SK-N-DZ (cell line): ENCODE measurements at regions not wholly inside any gene's neighbourhood (a gene's known extent, or its start where the extent isn't known, plus 50 kb on each side); places are given as distances from the start of the nearest gene placed in this dataset.
"Not testable (repeated sequence)": the region's sequence is repeated elsewhere in the genome, so short reads cannot be mapped to it uniquely, and the experiment has no call there.

Experiments
- DNase-seq: peaks from one replicate; pipeline ENCODE4 v3.0.0-alpha.2; 2015; ENCODE audit warnings: low spot score

GRCh38 chr7:115289971-115290370 lies 368.1 kb downstream of the MDFIC start:
- DNase-seq: no peak

- DNase-seq: no peak
Observed at GRCh38 chr7:115276791-115277190, 354.9 kb downstream of the MDFIC start.

- not testable (repeated sequence) for DNase-seq
Observed at GRCh38 chr7:115273855-115274254, 352.0 kb downstream of the MDFIC start.

DNA sequence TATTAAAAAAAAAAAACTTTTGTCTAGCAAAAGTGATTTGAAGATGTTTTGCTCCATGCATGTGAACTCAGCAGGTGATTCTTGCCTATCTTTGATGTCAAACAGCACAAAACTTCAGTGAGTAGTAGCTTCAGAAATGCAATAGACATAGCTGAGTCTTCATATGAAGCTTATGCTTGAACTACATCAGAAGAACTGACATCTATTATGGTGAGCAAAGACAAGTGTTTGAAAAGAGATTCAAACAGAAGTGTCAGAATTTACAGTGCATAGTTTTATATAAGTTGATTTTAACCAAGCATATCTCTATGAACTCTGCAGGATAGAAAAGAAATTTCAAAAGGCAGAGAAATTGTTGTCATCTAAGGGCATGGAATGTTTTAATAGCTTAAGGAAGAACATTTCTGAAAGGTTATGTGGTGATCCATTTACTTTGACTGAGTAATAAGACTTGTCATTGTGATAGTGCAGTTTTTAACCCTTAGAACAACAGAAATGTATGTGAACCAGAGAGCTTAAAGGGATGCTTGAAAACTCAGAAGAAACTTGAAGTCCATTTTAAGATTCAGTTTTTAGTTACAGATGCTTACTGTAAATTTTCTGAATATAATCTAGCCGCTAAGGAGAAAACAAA lies 351.4 kb downstream of the MDFIC start:
- DNase-seq: no peak

GRCh38 chr7:115271332-115272235 lies 349.7 kb downstream of the MDFIC start:
- DNase-seq: no peak

DNA sequence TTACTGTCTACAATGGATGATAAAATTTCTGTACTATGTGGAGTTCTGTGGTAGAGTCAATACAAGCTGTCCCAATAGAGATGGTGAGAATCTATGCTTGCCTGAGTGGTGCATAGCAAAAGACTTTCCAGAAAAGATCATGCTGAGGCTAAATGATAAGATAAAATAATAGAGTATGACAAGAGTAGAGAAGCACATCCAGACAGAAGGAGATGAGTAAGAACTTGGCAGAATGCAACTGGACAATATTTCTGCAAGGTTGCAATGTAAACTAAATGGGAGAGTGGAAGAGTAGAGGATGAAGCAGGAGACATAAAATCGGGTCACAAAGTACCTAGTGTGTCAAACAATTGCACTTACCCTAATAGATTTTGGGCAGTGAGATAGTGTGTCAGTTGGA lies 347.6 kb downstream of the MDFIC start:
- DNase-seq: no peak

GRCh38 chr7:115267503-115267902 lies 345.6 kb downstream of the MDFIC start:
- DNase-seq: no peak

DNA sequence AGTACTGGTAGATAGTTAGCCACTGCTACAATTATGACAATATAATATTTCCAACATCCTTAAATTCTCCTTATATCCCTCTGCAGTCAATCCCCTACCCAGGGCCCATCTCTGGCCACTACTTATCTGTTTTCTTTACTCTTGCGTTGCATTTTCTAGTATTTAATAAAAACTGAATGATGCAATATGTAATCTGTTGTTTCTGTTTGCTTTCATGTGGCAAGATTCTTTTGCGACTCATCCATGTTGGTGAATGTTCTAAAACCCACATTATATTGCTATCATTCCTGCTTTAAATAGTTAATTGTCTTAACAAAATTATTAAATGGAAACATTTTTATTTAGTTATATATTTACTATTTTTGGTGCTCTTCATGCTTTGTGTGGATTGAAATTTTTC lies 338.5 kb downstream of the MDFIC start:
- DNase-seq: no peak

DNA sequence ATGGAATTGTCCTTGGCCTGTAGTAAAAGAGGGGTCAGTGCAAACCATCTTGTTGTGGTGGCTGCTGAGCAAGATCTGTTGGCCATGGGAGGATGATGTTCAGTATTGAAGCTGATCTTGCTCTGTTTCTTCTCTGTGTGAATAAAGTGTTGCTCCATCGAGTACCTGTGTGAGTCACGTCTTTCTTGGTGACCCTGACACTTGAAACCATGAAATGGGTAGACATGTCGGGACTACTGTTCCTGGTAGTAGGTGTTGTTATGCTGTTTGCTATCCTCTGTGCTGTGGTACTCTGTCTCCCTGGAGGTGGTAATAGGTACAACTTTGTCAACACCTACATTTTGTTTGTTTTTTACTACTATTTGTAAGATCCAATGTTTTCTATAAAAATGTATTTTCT lies 330.6 kb downstream of the MDFIC start:
- no peak for DNase-seq

- DNase-seq: no peak
Observed at GRCh38 chr7:115249080-115249479, 327.2 kb downstream of the MDFIC start.

DNA sequence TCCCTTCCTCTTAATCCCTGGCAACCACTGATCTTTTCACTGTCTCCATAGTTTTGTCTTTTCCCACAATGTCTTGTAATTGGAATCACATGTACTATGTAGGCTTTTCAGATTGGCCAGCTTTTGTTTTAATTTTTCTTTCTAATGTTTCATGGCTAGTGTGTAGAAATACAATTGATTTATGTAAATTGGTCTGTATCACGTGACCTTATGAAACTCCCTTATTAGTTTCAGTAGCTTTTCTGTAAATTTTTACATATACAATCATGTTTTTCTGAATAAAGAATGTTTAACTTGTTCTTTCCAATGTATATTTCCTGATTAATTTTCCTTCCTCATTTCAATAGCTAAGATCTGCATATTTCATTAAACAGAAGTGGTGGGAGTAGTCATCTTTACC lies 319.3 kb downstream of the MDFIC start:
- DNase-seq: no peak

- no peak for DNase-seq
Observed at GRCh38 chr7:115240242-115240641, 318.3 kb downstream of the MDFIC start.

DNA sequence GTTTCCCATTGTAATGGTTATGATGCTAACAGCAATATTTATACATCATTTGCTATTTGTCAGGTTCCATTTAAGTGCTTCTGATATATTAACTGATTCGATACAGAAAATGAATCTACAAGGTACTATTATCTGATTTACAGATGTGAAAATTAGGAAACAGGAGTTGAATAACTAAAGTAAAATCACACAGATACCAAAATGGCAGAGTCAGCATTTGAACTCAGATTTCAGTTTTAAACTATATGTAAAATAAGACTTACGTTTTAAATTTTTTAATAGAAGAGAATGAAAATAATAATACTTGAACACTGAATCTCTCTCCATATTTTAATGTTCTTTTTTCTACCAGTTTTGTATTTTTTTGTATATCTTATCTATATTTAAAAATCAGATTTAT lies 313.2 kb downstream of the MDFIC start:
- no peak for DNase-seq

DNA sequence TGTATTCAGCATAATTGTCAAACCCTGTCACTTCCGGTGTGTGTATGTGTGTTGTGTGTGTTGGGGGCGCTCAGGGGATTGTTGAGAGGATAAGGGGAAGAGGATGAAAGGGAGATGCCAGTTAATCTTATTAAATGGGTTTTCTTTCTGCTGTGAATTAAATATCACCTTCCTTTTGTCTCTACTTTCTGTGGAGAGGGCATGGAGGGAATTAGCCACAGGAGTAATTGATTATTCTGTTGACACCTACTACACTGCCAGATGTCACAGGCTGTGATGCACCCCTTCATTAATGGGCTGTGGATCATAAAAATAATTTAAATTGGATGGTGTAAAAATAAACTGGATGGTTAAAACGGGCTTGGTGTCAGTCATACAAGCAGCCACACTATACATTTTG lies 311.9 kb downstream of the MDFIC start:
- no peak for DNase-seq

GRCh38 chr7:115232041-115232440 lies 310.1 kb downstream of the MDFIC start:
- DNase-seq: no peak

- no peak for DNase-seq
Observed at GRCh38 chr7:115230882-115231571, 309.1 kb downstream of the MDFIC start.

DNA sequence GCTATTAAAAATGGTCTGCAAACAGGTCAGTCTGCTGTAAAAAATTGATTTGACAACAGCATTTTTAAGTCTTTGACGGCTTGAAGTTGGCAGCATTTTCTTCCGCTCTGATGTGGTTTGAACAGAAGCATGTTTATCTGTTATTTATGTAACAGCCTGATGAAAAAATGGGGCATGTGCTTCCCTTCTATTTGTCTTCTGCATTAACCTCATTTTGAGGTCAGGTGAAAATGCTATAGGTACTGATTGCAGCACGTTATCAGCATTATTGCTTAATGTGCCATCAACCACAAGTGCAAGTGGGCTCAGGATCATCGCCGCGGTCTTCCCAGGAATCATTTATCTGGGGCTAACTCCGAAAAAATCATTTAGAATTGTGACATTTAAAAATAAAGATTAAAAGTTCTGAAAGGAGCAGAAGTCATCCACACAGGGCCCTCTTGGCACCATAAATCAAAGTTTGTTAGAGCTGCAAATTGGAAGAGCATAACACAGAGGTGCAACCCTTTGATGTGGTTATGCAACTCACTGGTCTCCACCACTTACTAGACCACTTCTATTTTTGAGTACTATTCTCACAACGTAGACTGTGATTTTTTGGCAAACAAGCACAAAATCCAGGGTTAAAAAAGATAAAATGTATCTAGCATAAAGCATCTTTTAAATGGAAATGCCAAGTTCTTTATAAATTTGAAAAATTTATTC lies 307.7 kb downstream of the MDFIC start:
- DNase-seq: no peak

GRCh38 chr7:115227473-115228235 lies 305.8 kb downstream of the MDFIC start:
- DNase-seq: no peak

DNA sequence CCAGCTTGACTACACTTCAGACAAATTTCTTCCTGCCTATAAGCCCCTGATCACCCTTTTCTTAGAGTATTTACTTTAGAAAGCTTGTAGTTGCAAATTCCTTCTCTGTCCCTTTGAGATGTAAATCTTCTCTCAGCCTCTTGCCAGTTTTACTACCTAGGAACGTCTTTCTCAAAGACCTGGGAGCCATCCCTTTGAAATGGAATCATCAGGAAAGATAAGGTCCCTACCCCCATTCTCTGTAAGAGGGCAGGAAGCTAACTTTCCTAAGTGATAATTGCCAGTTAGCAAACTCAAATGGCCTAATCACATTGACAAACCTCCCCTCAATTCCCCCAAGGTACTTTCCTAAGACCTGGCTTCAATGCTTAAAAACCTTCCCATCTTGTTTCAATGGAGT lies 304.5 kb downstream of the MDFIC start:
- no peak for DNase-seq

DNA sequence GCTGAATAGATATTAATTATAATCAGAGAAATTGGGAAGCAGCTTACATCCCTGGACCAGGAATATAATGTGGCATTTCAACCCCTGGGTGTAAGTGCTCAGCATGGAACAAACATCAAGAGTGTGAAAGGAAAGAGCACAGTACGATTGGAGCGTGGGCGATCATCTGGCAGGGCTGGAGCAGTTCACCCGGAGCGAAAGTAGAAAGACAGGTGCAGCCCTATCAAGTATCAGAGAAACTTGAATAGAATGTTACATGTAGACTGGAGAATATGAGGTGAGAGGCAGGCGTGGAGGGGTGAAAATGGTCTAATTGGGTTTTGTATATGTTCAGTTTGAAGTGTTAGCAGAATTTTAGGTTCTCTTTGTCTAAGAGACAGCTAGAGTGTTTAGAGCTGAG lies 303.0 kb downstream of the MDFIC start:
- DNase-seq: no peak

- no peak for DNase-seq
Observed at GRCh38 chr7:115223959-115224358, 302.1 kb downstream of the MDFIC start.
